GM13977 (cell line): ENCODE measurements at regions not wholly inside any gene's neighbourhood (a gene's known extent, or its start where the extent isn't known, plus 50 kb on each side); places are given as distances from the start of the nearest gene placed in this dataset.

ENCODE experiments used
- DNase-seq: peaks from one replicate; pipeline ENCODE4 v3.0.0; 2012; ENCODE audit warnings: low spot score
- CTCF ChIP-seq: IDR thresholded peaks from 2 replicates; pipeline ENCODE4 v1.5.1; 2012; ENCODE audit warnings: mild to moderate bottlenecking, control low read depth; ENCODE audit not compliant: insufficient read depth; ENCODE audit errors: extremely low read depth, missing control alignments
- in situ Hi-C: fragments of 300-500 bp; cut with MboI; formaldehyde crosslinking; loops from one replicate; pipeline ENCODE4 v1.12.0; 2022; ENCODE audit warnings: low sequenced_read_pairs, low pct_unique_long_range_greater_than_20kb, mixed read lengths, inconsistent platforms; ENCODE audit not compliant: unreplicated experiment

- in situ Hi-C loops = no loop called here
- DNase-seq = no peak
- no peak for TF ChIP-seq CTCF
These were observed 148.9 kb downstream of the ETS2 start for GRCh38 chr21:38954588-38955004.

GRCh38 chr21:38953516-38953915, 147.8 kb downstream of the ETS2 start:
- no peak for DNase-seq
- no peak for TF ChIP-seq CTCF
- in situ Hi-C loops = no loop called here

- in situ Hi-C loops = no loop called here
- no peak for TF ChIP-seq CTCF
- no peak for DNase-seq
These were observed 147.2 kb downstream of the ETS2 start for GRCh38 chr21:38952890-38953289.

- no peak for TF ChIP-seq CTCF
- in situ Hi-C loops = no loop called here
- DNase-seq = no peak
These were observed 145.5 kb downstream of the ETS2 start for GRCh38 chr21:38951095-38951730.

- in situ Hi-C loops = no loop called here
- no peak for TF ChIP-seq CTCF
- no peak for DNase-seq
These were observed 144.8 kb downstream of the ETS2 start for GRCh38 chr21:38950435-38951094.

GRCh38 chr21:38949070-38949380, 143.3 kb downstream of the ETS2 start:
- in situ Hi-C loops = no loop called here
- DNase-seq = no peak
- no peak for TF ChIP-seq CTCF
